NB4 (cell line): ENCODE measurements at regions not wholly inside any gene's neighbourhood (a gene's known extent, or its start where the extent isn't known, plus 50 kb on each side); places are given as distances from the start of the nearest gene placed in this dataset.

Experiments used
- CTCF ChIP-seq: IDR thresholded peaks from one replicate; pipeline ENCODE4 v1.5.1; 2012; ENCODE audit warnings: low read depth, low read length
- MAX ChIP-seq: IDR thresholded peaks from 2 replicates; pipeline ENCODE4 v1.6.1; 2011; ENCODE audit warnings: low read depth, low read length
- MYC ChIP-seq: IDR thresholded peaks from 2 replicates; pipeline ENCODE4 v1.6.1; 2011; ENCODE audit warnings: low read depth, low read length
- POLR2A ChIP-seq: IDR thresholded peaks from 2 replicates; pipeline ENCODE4 v1.6.1; 2011; ENCODE audit warnings: mild to moderate bottlenecking; ENCODE audit not compliant: insufficient read length; ENCODE audit errors: extremely low read depth

GRCh38 chr12:113676117-113676516 is 204.4 kb upstream of the LHX5 start:
- no peak for TF ChIP-seq CTCF
- no peak for TF ChIP-seq POLR2A
- no peak for TF ChIP-seq MAX
- no peak for TF ChIP-seq MYC
